SJCRH30 (cell line): ENCODE measurements at regions not wholly inside any gene's neighbourhood (a gene's known extent, or its start where the extent isn't known, plus 50 kb on each side); places are given as distances from the start of the nearest gene placed in this dataset.
"Not testable (repeated sequence)": the region's sequence is repeated elsewhere in the genome, so short reads cannot be mapped to it uniquely, and the experiment has no call there.

Experiments used
- DNase-seq, 2 experiments: peaks; one replicate each; pipeline ENCODE4 v3.0.0-alpha.2; 2015 to 2020
- H3K27ac ChIP-seq: fragments of 250-450 bp; sonication (Bioruptor Pico); 2 replicates; pipeline ENCODE4 v1.5.1; 2020; ENCODE audit warnings: mild to moderate bottlenecking, moderate library complexity
- H3K27me3 ChIP-seq: fragments of 250-450 bp; sonication (Bioruptor Pico); 2 replicates; pipeline ENCODE4 v1.5.1; 2020; ENCODE audit warnings: mild to moderate bottlenecking, moderate library complexity
- H3K36me3 ChIP-seq: fragments of 250-450 bp; sonication (Bioruptor Pico); 2 replicates; pipeline ENCODE4 v1.5.1; 2020; ENCODE audit warnings: mild to moderate bottlenecking, moderate library complexity
- H3K4me1 ChIP-seq: fragments of 250-450 bp; sonication (Bioruptor Pico); 2 replicates; pipeline ENCODE4 v1.5.1; 2020; ENCODE audit warnings: mild to moderate bottlenecking, moderate library complexity
- H3K4me3 ChIP-seq: fragments of 250-450 bp; sonication (Bioruptor Pico); 2 replicates; pipeline ENCODE4 v1.5.1; 2020; ENCODE audit warnings: mild to moderate bottlenecking, moderate library complexity
- H3K9me3 ChIP-seq: fragments of 250-450 bp; sonication (Bioruptor Pico); replicated peaks from 2 replicates; pipeline ENCODE4 v1.5.1; 2020; ENCODE audit warnings: mild to moderate bottlenecking, moderate library complexity

- Histone ChIP-seq H3K27ac (no peak overlapping the region), H3K9me3 (no peaks in the 10 kb centered on the region), H3K27me3 (no peaks in the 10 kb centered on the region), H3K4me1 (no peaks in the 10 kb centered on the region), H3K4me3 (no peak overlapping the region), H3K36me3 (no peaks in the 10 kb centered on the region)
- no peak for DNase-seq
Measured at GRCh38 chr4:180296036-180296599, 1947.1 kb upstream of the TENM3 start.

- Histone ChIP-seq H3K27me3 (no peaks in the 10 kb centered on the region), H3K9me3 (no peaks in the 10 kb centered on the region), H3K27ac (no peak overlapping the region), H3K4me1 (no peaks in the 10 kb centered on the region), H3K36me3 (no peaks in the 10 kb centered on the region), H3K4me3 (no peak overlapping the region)
- DNase-seq: no peak
Measured at GRCh38 chr4:180304321-180304720, 1938.9 kb upstream of the TENM3 start.

GRCh38 chr4:180310616-180311015 is 1932.6 kb upstream of the TENM3 start:
- Histone ChIP-seq H3K9me3 (no peaks in the 10 kb centered on the region), H3K27me3 (no peaks in the 10 kb centered on the region), H3K4me1 (no peaks in the 10 kb centered on the region), H3K4me3 (no peak overlapping the region), H3K27ac (no peak overlapping the region), H3K36me3 (no peaks in the 10 kb centered on the region)
- DNase-seq: no peak

GRCh38 chr4:180314972-180315371 is 1928.2 kb upstream of the TENM3 start:
- Histone ChIP-seq H3K36me3 (no peaks in the 10 kb centered on the region), H3K4me1 (no peaks in the 10 kb centered on the region), H3K9me3 (no peaks in the 10 kb centered on the region), H3K4me3 (no peak overlapping the region), H3K27ac (no peak overlapping the region), H3K27me3 (no peaks in the 10 kb centered on the region)
- DNase-seq: no peak

GRCh38 chr4:180330521-180330920 is 1912.7 kb upstream of the TENM3 start:
- Histone ChIP-seq H3K27me3 (no peaks in the 10 kb centered on the region), H3K4me1 (no peaks in the 10 kb centered on the region), H3K27ac (no peak overlapping the region), H3K4me3 (no peak overlapping the region), H3K9me3 (no peaks in the 10 kb centered on the region), H3K36me3 (no peaks in the 10 kb centered on the region)
- DNase-seq: no peak

GRCh38 chr4:180333162-180333561 is 1910.0 kb upstream of the TENM3 start:
- Histone ChIP-seq H3K27me3 (no peaks in the 10 kb centered on the region), H3K4me3 (no peak overlapping the region), H3K36me3 (no peaks in the 10 kb centered on the region), H3K4me1 (no peaks in the 10 kb centered on the region), H3K27ac (no peak overlapping the region), H3K9me3 (no peaks in the 10 kb centered on the region)
- DNase-seq: no peak

GRCh38 chr4:180335566-180335965 is 1907.6 kb upstream of the TENM3 start:
- Histone ChIP-seq H3K4me1 (no peaks in the 10 kb centered on the region), H3K27ac (no peak overlapping the region), H3K36me3 (no peaks in the 10 kb centered on the region), H3K27me3 (no peaks in the 10 kb centered on the region), H3K9me3 (no peaks in the 10 kb centered on the region), H3K4me3 (no peak overlapping the region)
- DNase-seq: no peak

- no peaks in the 10 kb centered on the region for H3K27me3 ChIP-seq
- DNase-seq: peak; percentile 1 to 19
- H3K27ac ChIP-seq: no peak overlapping the region
- H3K9me3 ChIP-seq: no peaks in the 10 kb centered on the region
- no peaks in the 10 kb centered on the region for H3K4me1 ChIP-seq
- no peaks in the 10 kb centered on the region for H3K36me3 ChIP-seq
- H3K4me3 ChIP-seq: no peak overlapping the region
Measured at GRCh38 chr4:180336494-180337090, 1906.6 kb upstream of the TENM3 start.

GRCh38 chr4:180341926-180342325 is 1901.3 kb upstream of the TENM3 start:
- Histone ChIP-seq H3K4me3 (no peak overlapping the region), H3K27me3 (no peaks in the 10 kb centered on the region), H3K4me1 (no peaks in the 10 kb centered on the region; the same call in 1 of the 2 replicates), H3K27ac (no peak overlapping the region), H3K36me3 (no peaks in the 10 kb centered on the region), H3K9me3 (no peaks in the 10 kb centered on the region)
- no peak for DNase-seq

- no peak for DNase-seq
- H3K9me3 ChIP-seq: no peaks in the 10 kb centered on the region
- H3K4me1 ChIP-seq: no peaks in the 10 kb centered on the region
- H3K36me3 ChIP-seq: no peaks in the 10 kb centered on the region
- H3K27me3 ChIP-seq: no peaks in the 10 kb centered on the region
- no peak overlapping the region for H3K27ac ChIP-seq
- H3K4me3 ChIP-seq: no peak overlapping the region
Measured at GRCh38 chr4:180350901-180351300, 1892.3 kb upstream of the TENM3 start.

GRCh38 chr4:180356766-180357165 is 1886.4 kb upstream of the TENM3 start:
- DNase-seq: peak in 1 of 2 experiments; percentile 25
- Histone ChIP-seq H3K36me3 (no peaks in the 10 kb centered on the region), H3K9me3 (no peaks in the 10 kb centered on the region), H3K4me1 (no peaks in the 10 kb centered on the region), H3K27ac (no peak overlapping the region), H3K4me3 (no peak overlapping the region), H3K27me3 (no peaks in the 10 kb centered on the region)

- not testable (repeated sequence) for H3K9me3 ChIP-seq, H3K36me3 ChIP-seq, H3K4me1 ChIP-seq, H3K27ac ChIP-seq, DNase-seq, H3K4me3 ChIP-seq, H3K27me3 ChIP-seq
Measured at GRCh38 chr4:180360113-180360512, 1883.1 kb upstream of the TENM3 start.

- Histone ChIP-seq H3K27me3 (no peaks in the 10 kb centered on the region), H3K4me1 (no peaks in the 10 kb centered on the region), H3K27ac (no peak overlapping the region), H3K9me3 (no peaks in the 10 kb centered on the region), H3K36me3 (no peaks in the 10 kb centered on the region), H3K4me3 (no peak overlapping the region)
- no peak for DNase-seq
Measured at GRCh38 chr4:180363815-180364214, 1879.4 kb upstream of the TENM3 start.

GRCh38 chr4:180372691-180373090 is 1870.5 kb upstream of the TENM3 start:
- no peak for DNase-seq
- H3K9me3 ChIP-seq: no peaks in the 10 kb centered on the region
- no peaks in the 10 kb centered on the region for H3K36me3 ChIP-seq
- no peaks in the 10 kb centered on the region for H3K27me3 ChIP-seq
- no peaks in the 10 kb centered on the region for H3K4me1 ChIP-seq
- H3K4me3 ChIP-seq: no peak overlapping the region
- H3K27ac ChIP-seq: no peak overlapping the region

GRCh38 chr4:180377741-180378140 is 1865.5 kb upstream of the TENM3 start:
- H3K4me3 ChIP-seq: no peak overlapping the region
- H3K36me3 ChIP-seq: no peaks in the 10 kb centered on the region
- H3K4me1 ChIP-seq: no peaks in the 10 kb centered on the region
- no peaks in the 10 kb centered on the region for H3K27me3 ChIP-seq
- H3K27ac ChIP-seq: no peak overlapping the region
- no peak for DNase-seq
- no peaks in the 10 kb centered on the region for H3K9me3 ChIP-seq

- no peak overlapping the region for H3K27ac ChIP-seq
- H3K4me3 ChIP-seq: no peak overlapping the region
- H3K27me3 ChIP-seq: no peaks in the 10 kb centered on the region
- no peak for DNase-seq
- H3K4me1 ChIP-seq: no peaks in the 10 kb centered on the region
- H3K9me3 ChIP-seq: no peaks in the 10 kb centered on the region
- H3K36me3 ChIP-seq: no peaks in the 10 kb centered on the region
Measured at GRCh38 chr4:180380733-180381132, 1862.5 kb upstream of the TENM3 start.
